ENCODE measurements at regions not wholly inside any gene's neighbourhood (a gene's known extent, or its start where the extent isn't known, plus 50 kb on each side); places are given as distances from the start of the nearest gene placed in this dataset.

- H3K9me3 Mint-ChIP-seq, result peaks cover 4% of the 10 kb centered on the region
- no peak overlapping the region for H3K4me3 Mint-ChIP-seq
- no peak for DNase-seq
Observed at GRCh38 chr12:61301817-61302216, 958.4 kb upstream of the USP15 start.

GRCh38 chr12:61302282-61302681 is 957.9 kb upstream of the USP15 start:
- no peaks in the 10 kb centered on the region for H3K36me3 Mint-ChIP-seq (ENCODE audit: insufficient read depth)
- no peak for DNase-seq
- H3K9me3 Mint-ChIP-seq, result peaks cover 4% of the 10 kb centered on the region
- H3K27me3 Mint-ChIP-seq (ENCODE audit: low read depth), result no peaks in the 10 kb centered on the region
- no peaks in the 10 kb centered on the region for H3K4me1 Mint-ChIP-seq (ENCODE audit: low read depth)
- no peak overlapping the region for H3K4me3 Mint-ChIP-seq
- ATAC-seq, result no peak

More at GRCh38 chr12:61301817-61302216, 958.4 kb upstream of the USP15 start:
- no peaks in the 10 kb centered on the region for H3K36me3 Mint-ChIP-seq (ENCODE audit: insufficient read depth)
- H3K4me1 Mint-ChIP-seq (ENCODE audit: low read depth), result no peaks in the 10 kb centered on the region
- H3K27me3 Mint-ChIP-seq (ENCODE audit: low read depth), result no peaks in the 10 kb centered on the region
- ATAC-seq, result no peak

GRCh38 chr12:61308220-61308619 is 952.0 kb upstream of the USP15 start:
- Mint-ChIP-seq H3K9me3 (peaks cover 14% of the 10 kb centered on the region), H3K27me3 (ENCODE audit: low read depth) (no peaks in the 10 kb centered on the region), H3K4me3 (no peak overlapping the region), H3K36me3 (ENCODE audit: insufficient read depth) (no peaks in the 10 kb centered on the region), H3K4me1 (ENCODE audit: low read depth) (no peaks in the 10 kb centered on the region)
- DNase-seq (no peak), ATAC-seq (no peak)

- no peaks in the 10 kb centered on the region for H3K4me1 Mint-ChIP-seq (ENCODE audit: low read depth)
- H3K4me3 Mint-ChIP-seq, result no peak overlapping the region
- H3K36me3 Mint-ChIP-seq (ENCODE audit: insufficient read depth), result no peaks in the 10 kb centered on the region
- no peak for DNase-seq
- H3K9me3 Mint-ChIP-seq, result peaks cover 10% of the 10 kb centered on the region
- no peak for ATAC-seq
- H3K27me3 Mint-ChIP-seq (ENCODE audit: low read depth), result no peaks in the 10 kb centered on the region
Observed at GRCh38 chr12:61311413-61311812, 948.8 kb upstream of the USP15 start.

- peaks cover 2% of the 10 kb centered on the region for H3K9me3 Mint-ChIP-seq
- no peaks in the 10 kb centered on the region for H3K27me3 Mint-ChIP-seq (ENCODE audit: low read depth)
- H3K36me3 Mint-ChIP-seq (ENCODE audit: insufficient read depth), result no peaks in the 10 kb centered on the region
- H3K4me3 Mint-ChIP-seq, result no peak overlapping the region
- ATAC-seq, result no peak
- no peaks in the 10 kb centered on the region for H3K4me1 Mint-ChIP-seq (ENCODE audit: low read depth)
- DNase-seq, result no peak
Observed at GRCh38 chr12:61348871-61349270, 911.3 kb upstream of the USP15 start.

- Mint-ChIP-seq H3K9me3 (no peaks in the 10 kb centered on the region), H3K4me1 (ENCODE audit: low read depth) (no peaks in the 10 kb centered on the region), H3K36me3 (ENCODE audit: insufficient read depth) (no peaks in the 10 kb centered on the region), H3K4me3 (no peak overlapping the region), H3K27me3 (ENCODE audit: low read depth) (no peaks in the 10 kb centered on the region)
- ATAC-seq (no peak), DNase-seq (no peak)
Observed at GRCh38 chr12:61355105-61355504, 905.1 kb upstream of the USP15 start.

- ATAC-seq (no peak), DNase-seq (no peak)
- H3K27me3 Mint-ChIP-seq (ENCODE audit: low read depth), result no peaks in the 10 kb centered on the region
- H3K4me1 Mint-ChIP-seq (ENCODE audit: low read depth), result no peaks in the 10 kb centered on the region
- no peaks in the 10 kb centered on the region for H3K9me3 Mint-ChIP-seq
- H3K4me3 Mint-ChIP-seq, result no peak overlapping the region
- H3K36me3 Mint-ChIP-seq (ENCODE audit: insufficient read depth), result no peaks in the 10 kb centered on the region
Observed at GRCh38 chr12:61356485-61356884, 903.7 kb upstream of the USP15 start.

- peaks cover 5% of the 10 kb centered on the region for H3K9me3 Mint-ChIP-seq
- H3K36me3 Mint-ChIP-seq (ENCODE audit: insufficient read depth), result no peaks in the 10 kb centered on the region
- no peak overlapping the region for H3K4me3 Mint-ChIP-seq
Observed at GRCh38 chr12:61357496-61357895, 902.7 kb upstream of the USP15 start.

GRCh38 chr12:61362037-61362436 is 898.2 kb upstream of the USP15 start:
- H3K4me3 Mint-ChIP-seq, result no peak overlapping the region
- H3K9me3 Mint-ChIP-seq, result peaks cover 5% of the 10 kb centered on the region
- no peak for ATAC-seq
- H3K27me3 Mint-ChIP-seq (ENCODE audit: low read depth), result no peaks in the 10 kb centered on the region
- no peaks in the 10 kb centered on the region for H3K36me3 Mint-ChIP-seq (ENCODE audit: insufficient read depth)
- no peak for DNase-seq
- no peaks in the 10 kb centered on the region for H3K4me1 Mint-ChIP-seq (ENCODE audit: low read depth)

More at GRCh38 chr12:61357496-61357895, 902.7 kb upstream of the USP15 start:
- no peaks in the 10 kb centered on the region for H3K4me1 Mint-ChIP-seq (ENCODE audit: low read depth)
- DNase-seq (no peak), ATAC-seq (no peak)
- no peaks in the 10 kb centered on the region for H3K27me3 Mint-ChIP-seq (ENCODE audit: low read depth)

GRCh38 chr12:61365001-61365400 is 895.2 kb upstream of the USP15 start:
- Mint-ChIP-seq H3K4me3 (no peak overlapping the region), H3K36me3 (ENCODE audit: insufficient read depth) (no peaks in the 10 kb centered on the region), H3K4me1 (ENCODE audit: low read depth) (no peaks in the 10 kb centered on the region), H3K27me3 (ENCODE audit: low read depth) (no peaks in the 10 kb centered on the region), H3K9me3 (peaks cover 9% of the 10 kb centered on the region)
- no peak for DNase-seq
- ATAC-seq, result no peak

- Mint-ChIP-seq H3K9me3 (peaks cover 3% of the 10 kb centered on the region), H3K36me3 (ENCODE audit: insufficient read depth) (no peaks in the 10 kb centered on the region), H3K4me3 (no peak overlapping the region), H3K4me1 (ENCODE audit: low read depth) (no peaks in the 10 kb centered on the region), H3K27me3 (ENCODE audit: low read depth) (no peaks in the 10 kb centered on the region)
- ATAC-seq, result no peak
- DNase-seq, result no peak
Observed at GRCh38 chr12:61367281-61367785, 892.9 kb upstream of the USP15 start.

GRCh38 chr12:61369241-61369910 is 890.8 kb upstream of the USP15 start:
- DNase-seq (no peak), ATAC-seq (no peak)
- Mint-ChIP-seq H3K9me3 (peaks cover 3% of the 10 kb centered on the region), H3K36me3 (ENCODE audit: insufficient read depth) (no peaks in the 10 kb centered on the region), H3K27me3 (ENCODE audit: low read depth) (no peaks in the 10 kb centered on the region), H3K4me3 (no peak overlapping the region), H3K4me1 (ENCODE audit: low read depth) (no peaks in the 10 kb centered on the region)

GRCh38 chr12:61384511-61384910 is 875.7 kb upstream of the USP15 start:
- DNase-seq (no peak), ATAC-seq (no peak)
- Mint-ChIP-seq H3K4me3 (no peak overlapping the region), H3K36me3 (ENCODE audit: insufficient read depth) (no peaks in the 10 kb centered on the region), H3K4me1 (ENCODE audit: low read depth) (no peaks in the 10 kb centered on the region), H3K9me3 (peaks cover 14% of the 10 kb centered on the region), H3K27me3 (ENCODE audit: low read depth) (no peaks in the 10 kb centered on the region)

GRCh38 chr12:61385771-61386170 is 874.4 kb upstream of the USP15 start:
- no peaks in the 10 kb centered on the region for H3K36me3 Mint-ChIP-seq (ENCODE audit: insufficient read depth)
- peaks cover 11% of the 10 kb centered on the region for H3K9me3 Mint-ChIP-seq
- no peaks in the 10 kb centered on the region for H3K27me3 Mint-ChIP-seq (ENCODE audit: low read depth)
- DNase-seq (no peak), ATAC-seq (no peak)
- no peak overlapping the region for H3K4me3 Mint-ChIP-seq
- H3K4me1 Mint-ChIP-seq (ENCODE audit: low read depth), result no peaks in the 10 kb centered on the region

- Mint-ChIP-seq H3K4me1 (ENCODE audit: low read depth) (no peaks in the 10 kb centered on the region), H3K36me3 (ENCODE audit: insufficient read depth) (no peaks in the 10 kb centered on the region), H3K27me3 (ENCODE audit: low read depth) (no peaks in the 10 kb centered on the region), H3K4me3 (no peak overlapping the region), H3K9me3 (peaks cover 13% of the 10 kb centered on the region)
- DNase-seq (no peak), ATAC-seq (no peak)
Observed at GRCh38 chr12:61397668-61398067, 862.5 kb upstream of the USP15 start.

Measured in activated T-cell treated with anti-CD3 and anti-CD28 coated beads, Interleukin-2, amount 50 U/mL, for 4 hours (primary cell).